ENCODE measurements at regions not wholly inside any gene's neighbourhood (a gene's known extent, or its start where the extent isn't known, plus 50 kb on each side); places are given as distances from the start of the nearest gene placed in this dataset.

GRCh38 chr5:167987490-167988280 is 303.8 kb upstream of the WWC1 start:
- Histone ChIP-seq H3K4me3 (ENCODE audit: insufficient read depth, low read length) (no peak overlapping the region), H3K36me3 (ENCODE audit: insufficient read depth, low read length) (no peaks in the 10 kb centered on the region), H3K4me1 (ENCODE audit: insufficient read depth, low read length) (no peaks in the 10 kb centered on the region), H3K9me3 (ENCODE audit: low read depth, low read length) (no peaks in the 10 kb centered on the region), H3K27ac (ENCODE audit: low read depth, low read length) (no peak overlapping the region), H4K20me1 (ENCODE audit: insufficient read depth, low read length) (no peaks in the 10 kb centered on the region), H2AFZ (ENCODE audit: low read length) (no peak overlapping the region), H3K27me3 (ENCODE audit: insufficient read depth, low read length) (no peaks in the 10 kb centered on the region), H3K79me2 (ENCODE audit: insufficient read depth, low read length) (no peaks in the 10 kb centered on the region), H3K4me2 (ENCODE audit: insufficient read depth, low read length) (no peak overlapping the region)
- DNase-seq (ENCODE audit: insufficient read length, low spot score, missing footprints) = no peak
- TF ChIP-seq, protein P1, sequence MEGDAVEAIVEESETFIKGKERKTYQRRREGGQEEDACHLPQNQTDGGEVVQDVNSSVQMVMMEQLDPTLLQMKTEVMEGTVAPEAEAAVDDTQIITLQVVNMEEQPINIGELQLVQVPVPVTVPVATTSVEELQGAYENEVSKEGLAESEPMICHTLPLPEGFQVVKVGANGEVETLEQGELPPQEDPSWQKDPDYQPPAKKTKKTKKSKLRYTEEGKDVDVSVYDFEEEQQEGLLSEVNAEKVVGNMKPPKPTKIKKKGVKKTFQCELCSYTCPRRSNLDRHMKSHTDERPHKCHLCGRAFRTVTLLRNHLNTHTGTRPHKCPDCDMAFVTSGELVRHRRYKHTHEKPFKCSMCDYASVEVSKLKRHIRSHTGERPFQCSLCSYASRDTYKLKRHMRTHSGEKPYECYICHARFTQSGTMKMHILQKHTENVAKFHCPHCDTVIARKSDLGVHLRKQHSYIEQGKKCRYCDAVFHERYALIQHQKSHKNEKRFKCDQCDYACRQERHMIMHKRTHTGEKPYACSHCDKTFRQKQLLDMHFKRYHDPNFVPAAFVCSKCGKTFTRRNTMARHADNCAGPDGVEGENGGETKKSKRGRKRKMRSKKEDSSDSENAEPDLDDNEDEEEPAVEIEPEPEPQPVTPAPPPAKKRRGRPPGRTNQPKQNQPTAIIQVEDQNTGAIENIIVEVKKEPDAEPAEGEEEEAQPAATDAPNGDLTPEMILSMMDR (IDR thresholded peaks at IDR 0.05; ENCODE audit: extremely low read depth, low read depth, low read length) = no peak

- no peaks in the 10 kb centered on the region for H3K79me2 ChIP-seq (ENCODE audit: insufficient read depth, low read length)
- H3K4me3 ChIP-seq (ENCODE audit: insufficient read depth, low read length) = no peak overlapping the region
- H3K9me3 ChIP-seq (ENCODE audit: low read depth, low read length) = no peaks in the 10 kb centered on the region
- H3K27ac ChIP-seq (ENCODE audit: low read depth, low read length) = no peak overlapping the region
- H3K4me1 ChIP-seq (ENCODE audit: insufficient read depth, low read length) = no peaks in the 10 kb centered on the region
- TF ChIP-seq, protein P1 (IDR thresholded peaks at IDR 0.05; ENCODE audit: extremely low read depth, low read depth, low read length) = no peak
- no peak for DNase-seq (ENCODE audit: insufficient read length, low spot score, missing footprints)
- H3K36me3 ChIP-seq (ENCODE audit: insufficient read depth, low read length) = no peaks in the 10 kb centered on the region
- H2AFZ ChIP-seq (ENCODE audit: low read length) = no peak overlapping the region
- H4K20me1 ChIP-seq (ENCODE audit: insufficient read depth, low read length) = no peaks in the 10 kb centered on the region
- H3K4me2 ChIP-seq (ENCODE audit: insufficient read depth, low read length) = no peak overlapping the region
- H3K27me3 ChIP-seq (ENCODE audit: insufficient read depth, low read length) = no peaks in the 10 kb centered on the region
These were observed 298.6 kb upstream of the WWC1 start for GRCh38 chr5:167992868-167993267.

DNA sequence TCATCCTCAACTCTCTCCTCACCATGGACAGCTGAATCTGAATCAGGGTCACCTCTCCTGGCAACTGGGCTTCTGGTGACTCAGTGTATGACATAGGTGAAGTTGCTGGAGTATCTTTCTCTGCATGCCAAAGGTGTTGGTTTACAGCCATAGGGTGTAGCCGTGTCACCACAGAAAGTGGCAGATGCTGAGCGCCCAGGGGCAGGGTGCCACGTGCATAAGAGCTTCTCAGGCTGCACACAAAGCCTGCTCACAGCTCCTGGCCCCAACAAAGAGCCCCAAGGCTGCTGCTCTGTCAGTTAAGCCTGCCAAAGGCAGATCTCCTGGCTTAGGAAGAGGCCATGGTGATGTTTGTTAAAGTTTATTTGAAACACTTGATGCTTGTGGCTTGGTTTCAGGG is 297.7 kb upstream of the WWC1 start:
- no peaks in the 10 kb centered on the region for H3K36me3 ChIP-seq (ENCODE audit: insufficient read depth, low read length)
- no peaks in the 10 kb centered on the region for H3K9me3 ChIP-seq (ENCODE audit: low read depth, low read length)
- no peaks in the 10 kb centered on the region for H3K4me1 ChIP-seq (ENCODE audit: insufficient read depth, low read length)
- TF ChIP-seq, protein P1 (IDR thresholded peaks at IDR 0.05; ENCODE audit: extremely low read depth, low read depth, low read length) = no peak
- no peaks in the 10 kb centered on the region for H4K20me1 ChIP-seq (ENCODE audit: insufficient read depth, low read length)
- H3K4me2 ChIP-seq (ENCODE audit: insufficient read depth, low read length) = no peak overlapping the region
- no peak for DNase-seq (ENCODE audit: insufficient read length, low spot score, missing footprints)
- no peak overlapping the region for H2AFZ ChIP-seq (ENCODE audit: low read length)
- no peaks in the 10 kb centered on the region for H3K79me2 ChIP-seq (ENCODE audit: insufficient read depth, low read length)
- no peaks in the 10 kb centered on the region for H3K27me3 ChIP-seq (ENCODE audit: insufficient read depth, low read length)
- H3K27ac ChIP-seq (ENCODE audit: low read depth, low read length) = no peak overlapping the region
- no peak overlapping the region for H3K4me3 ChIP-seq (ENCODE audit: insufficient read depth, low read length)

DNA sequence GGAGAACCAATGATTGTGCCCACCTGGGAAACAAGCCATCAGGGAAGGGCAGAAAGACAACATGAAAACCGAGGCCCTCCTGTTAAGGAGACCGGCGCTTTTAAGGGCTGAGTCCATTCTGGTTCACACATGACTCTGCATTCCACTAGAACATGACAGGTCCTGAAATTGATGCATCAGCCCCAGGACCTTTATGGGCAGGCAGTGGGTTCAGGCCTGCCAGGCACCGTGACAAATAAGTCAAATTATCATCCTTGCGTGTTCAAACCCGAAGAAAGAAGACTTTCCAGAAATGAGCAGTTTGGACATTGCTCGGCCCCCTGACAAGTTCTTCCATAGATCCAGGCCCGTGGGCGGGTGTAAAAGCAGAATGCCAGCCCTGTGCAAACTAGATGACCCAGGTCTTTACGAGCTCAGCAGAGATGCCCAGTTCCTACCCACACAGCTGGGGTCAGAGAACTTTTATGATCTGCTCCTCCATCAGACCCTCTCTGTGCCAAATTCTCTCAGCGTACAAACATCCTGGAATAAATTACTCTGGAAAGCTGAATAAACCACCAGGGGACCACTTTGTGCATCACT is 295.5 kb upstream of the WWC1 start:
- H3K9me3 ChIP-seq (ENCODE audit: low read depth, low read length) = no peaks in the 10 kb centered on the region
- H3K4me1 ChIP-seq (ENCODE audit: insufficient read depth, low read length) = no peaks in the 10 kb centered on the region
- no peak overlapping the region for H3K4me3 ChIP-seq (ENCODE audit: insufficient read depth, low read length)
- no peaks in the 10 kb centered on the region for H3K27me3 ChIP-seq (ENCODE audit: insufficient read depth, low read length)
- no peak for DNase-seq (ENCODE audit: insufficient read length, low spot score, missing footprints)
- no peaks in the 10 kb centered on the region for H3K79me2 ChIP-seq (ENCODE audit: insufficient read depth, low read length)
- H2AFZ ChIP-seq (ENCODE audit: low read length) = no peak overlapping the region
- H4K20me1 ChIP-seq (ENCODE audit: insufficient read depth, low read length) = no peaks in the 10 kb centered on the region
- H3K27ac ChIP-seq (ENCODE audit: low read depth, low read length) = no peak overlapping the region
- H3K4me2 ChIP-seq (ENCODE audit: insufficient read depth, low read length) = no peak overlapping the region
- no peaks in the 10 kb centered on the region for H3K36me3 ChIP-seq (ENCODE audit: insufficient read depth, low read length)
- TF ChIP-seq, protein P1 (IDR thresholded peaks at IDR 0.05; ENCODE audit: extremely low read depth, low read depth, low read length) = no peak
